ENCODE measurements at regions not wholly inside any gene's neighbourhood (a gene's known extent, or its start where the extent isn't known, plus 50 kb on each side); places are given as distances from the start of the nearest gene placed in this dataset.

DNA sequence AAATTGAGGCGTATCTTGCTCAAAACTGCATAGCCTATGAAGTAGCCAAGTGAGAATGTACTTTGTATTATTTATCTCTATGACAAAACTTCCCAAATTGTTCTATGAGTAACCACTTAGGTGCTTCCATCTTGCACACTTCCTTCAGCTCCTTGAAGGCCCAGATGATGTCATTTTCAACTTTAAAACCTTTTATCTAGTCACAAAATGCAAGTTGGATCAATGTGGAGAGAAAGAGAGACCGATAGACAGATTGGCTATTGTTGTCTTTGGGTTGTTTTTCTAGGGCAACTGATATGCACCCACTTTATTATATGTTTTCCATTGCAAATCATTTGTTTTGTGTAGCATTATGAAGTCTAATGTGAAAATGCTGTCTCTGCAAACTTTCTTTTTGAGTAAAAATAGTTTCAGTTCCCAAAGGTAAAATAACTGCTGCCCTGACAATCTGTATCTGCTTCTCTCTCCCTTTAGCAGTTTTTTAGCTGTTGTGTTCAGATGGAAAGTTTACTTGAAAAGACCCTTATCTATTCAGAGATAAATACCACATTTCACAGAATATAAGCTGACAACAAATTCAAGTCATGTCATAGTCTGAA is 73.7 kb upstream of the CITED2 start:
- TF ChIP-seq, protein P1, sequence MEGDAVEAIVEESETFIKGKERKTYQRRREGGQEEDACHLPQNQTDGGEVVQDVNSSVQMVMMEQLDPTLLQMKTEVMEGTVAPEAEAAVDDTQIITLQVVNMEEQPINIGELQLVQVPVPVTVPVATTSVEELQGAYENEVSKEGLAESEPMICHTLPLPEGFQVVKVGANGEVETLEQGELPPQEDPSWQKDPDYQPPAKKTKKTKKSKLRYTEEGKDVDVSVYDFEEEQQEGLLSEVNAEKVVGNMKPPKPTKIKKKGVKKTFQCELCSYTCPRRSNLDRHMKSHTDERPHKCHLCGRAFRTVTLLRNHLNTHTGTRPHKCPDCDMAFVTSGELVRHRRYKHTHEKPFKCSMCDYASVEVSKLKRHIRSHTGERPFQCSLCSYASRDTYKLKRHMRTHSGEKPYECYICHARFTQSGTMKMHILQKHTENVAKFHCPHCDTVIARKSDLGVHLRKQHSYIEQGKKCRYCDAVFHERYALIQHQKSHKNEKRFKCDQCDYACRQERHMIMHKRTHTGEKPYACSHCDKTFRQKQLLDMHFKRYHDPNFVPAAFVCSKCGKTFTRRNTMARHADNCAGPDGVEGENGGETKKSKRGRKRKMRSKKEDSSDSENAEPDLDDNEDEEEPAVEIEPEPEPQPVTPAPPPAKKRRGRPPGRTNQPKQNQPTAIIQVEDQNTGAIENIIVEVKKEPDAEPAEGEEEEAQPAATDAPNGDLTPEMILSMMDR (IDR thresholded peaks at IDR 0.05), result no peak
- no peak for TF ChIP-seq POLR2A (IDR thresholded peaks at IDR 0.05)
